ENCODE measurements at regions not wholly inside any gene's neighbourhood (a gene's known extent, or its start where the extent isn't known, plus 50 kb on each side); places are given as distances from the start of the nearest gene placed in this dataset.

GRCh38 chr11:113603277-113604059, 102.6 kb downstream of the TMPRSS5 start:
- intact Hi-C loops (cut with DNase I; ENCODE audit: low total_unique reads), result no loop called here
- WGBS, 2 donors, result 50 to 56% methylated on average over 5 of the region's 5 CpGs
- Histone ChIP-seq H3K27ac (no peak overlapping the region), H3K27me3 (no peaks in the 10 kb centered on the region), H3K36me3 (ENCODE audit: low read depth, missing control alignments) (no peaks in the 10 kb centered on the region), H3K4me3 (no peak overlapping the region), H3K9me3 (no peaks in the 10 kb centered on the region), H3K4me1 (no peaks in the 10 kb centered on the region)
- no peak for TF ChIP-seq POLR2A (IDR thresholded peaks at IDR 0.05)
- TF ChIP-seq, protein P1, sequence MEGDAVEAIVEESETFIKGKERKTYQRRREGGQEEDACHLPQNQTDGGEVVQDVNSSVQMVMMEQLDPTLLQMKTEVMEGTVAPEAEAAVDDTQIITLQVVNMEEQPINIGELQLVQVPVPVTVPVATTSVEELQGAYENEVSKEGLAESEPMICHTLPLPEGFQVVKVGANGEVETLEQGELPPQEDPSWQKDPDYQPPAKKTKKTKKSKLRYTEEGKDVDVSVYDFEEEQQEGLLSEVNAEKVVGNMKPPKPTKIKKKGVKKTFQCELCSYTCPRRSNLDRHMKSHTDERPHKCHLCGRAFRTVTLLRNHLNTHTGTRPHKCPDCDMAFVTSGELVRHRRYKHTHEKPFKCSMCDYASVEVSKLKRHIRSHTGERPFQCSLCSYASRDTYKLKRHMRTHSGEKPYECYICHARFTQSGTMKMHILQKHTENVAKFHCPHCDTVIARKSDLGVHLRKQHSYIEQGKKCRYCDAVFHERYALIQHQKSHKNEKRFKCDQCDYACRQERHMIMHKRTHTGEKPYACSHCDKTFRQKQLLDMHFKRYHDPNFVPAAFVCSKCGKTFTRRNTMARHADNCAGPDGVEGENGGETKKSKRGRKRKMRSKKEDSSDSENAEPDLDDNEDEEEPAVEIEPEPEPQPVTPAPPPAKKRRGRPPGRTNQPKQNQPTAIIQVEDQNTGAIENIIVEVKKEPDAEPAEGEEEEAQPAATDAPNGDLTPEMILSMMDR (IDR thresholded peaks at IDR 0.05), result no peak
- no peak for DNase-seq

GRCh38 chr11:113602483-113602882, 103.6 kb downstream of the TMPRSS5 start:
- intact Hi-C loops (cut with DNase I; ENCODE audit: low total_unique reads), result no loop called here
- no peaks in the 10 kb centered on the region for H3K4me1 ChIP-seq
- no peaks in the 10 kb centered on the region for H3K9me3 ChIP-seq
- H3K4me3 ChIP-seq, result no peak overlapping the region
- no peaks in the 10 kb centered on the region for H3K36me3 ChIP-seq (ENCODE audit: low read depth, missing control alignments)
- no peaks in the 10 kb centered on the region for H3K27me3 ChIP-seq
- 84 to 86% methylated on average over 2 of the region's 2 CpGs for WGBS, 2 donors
- H3K27ac ChIP-seq, result no peak overlapping the region
- no peak for TF ChIP-seq POLR2A (IDR thresholded peaks at IDR 0.05)
- TF ChIP-seq, protein P1 (IDR thresholded peaks at IDR 0.05), result no peak
- no peak for DNase-seq

DNA sequence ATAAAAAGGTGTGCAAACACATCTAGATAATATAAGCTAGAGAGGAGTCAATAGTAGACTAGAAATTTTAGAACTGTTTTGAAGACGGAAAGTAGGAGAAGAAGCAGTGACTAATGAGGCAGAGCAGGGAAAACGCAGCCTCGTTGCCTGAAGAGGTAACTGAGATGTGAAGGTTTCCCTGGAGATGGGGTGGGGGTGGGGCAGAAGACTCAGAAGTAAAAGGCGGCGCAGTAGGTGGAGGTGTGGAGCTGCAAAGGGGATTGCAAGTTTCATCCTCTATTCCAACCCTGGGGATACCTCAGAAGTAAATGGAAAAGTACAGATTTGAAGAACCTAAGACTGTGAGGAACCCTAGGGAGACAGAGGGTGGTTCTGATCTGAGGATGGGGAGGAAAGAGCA, 109.5 kb downstream of the TMPRSS5 start:
- Histone ChIP-seq H3K4me1 (no peaks in the 10 kb centered on the region), H3K9me3 (no peaks in the 10 kb centered on the region), H3K27ac (no peak overlapping the region), H3K27me3 (no peaks in the 10 kb centered on the region), H3K4me3 (no peak overlapping the region), H3K36me3 (ENCODE audit: low read depth, missing control alignments) (no peaks in the 10 kb centered on the region)
- TF ChIP-seq, protein P1 (IDR thresholded peaks at IDR 0.05), result no peak
- TF ChIP-seq POLR2A (IDR thresholded peaks at IDR 0.05), result no peak
- no peak for DNase-seq
- 52 to 63% methylated on average over 5 of the region's 5 CpGs for WGBS, 2 donors
- intact Hi-C loops (cut with DNase I; ENCODE audit: low total_unique reads), result no loop called here

DNA sequence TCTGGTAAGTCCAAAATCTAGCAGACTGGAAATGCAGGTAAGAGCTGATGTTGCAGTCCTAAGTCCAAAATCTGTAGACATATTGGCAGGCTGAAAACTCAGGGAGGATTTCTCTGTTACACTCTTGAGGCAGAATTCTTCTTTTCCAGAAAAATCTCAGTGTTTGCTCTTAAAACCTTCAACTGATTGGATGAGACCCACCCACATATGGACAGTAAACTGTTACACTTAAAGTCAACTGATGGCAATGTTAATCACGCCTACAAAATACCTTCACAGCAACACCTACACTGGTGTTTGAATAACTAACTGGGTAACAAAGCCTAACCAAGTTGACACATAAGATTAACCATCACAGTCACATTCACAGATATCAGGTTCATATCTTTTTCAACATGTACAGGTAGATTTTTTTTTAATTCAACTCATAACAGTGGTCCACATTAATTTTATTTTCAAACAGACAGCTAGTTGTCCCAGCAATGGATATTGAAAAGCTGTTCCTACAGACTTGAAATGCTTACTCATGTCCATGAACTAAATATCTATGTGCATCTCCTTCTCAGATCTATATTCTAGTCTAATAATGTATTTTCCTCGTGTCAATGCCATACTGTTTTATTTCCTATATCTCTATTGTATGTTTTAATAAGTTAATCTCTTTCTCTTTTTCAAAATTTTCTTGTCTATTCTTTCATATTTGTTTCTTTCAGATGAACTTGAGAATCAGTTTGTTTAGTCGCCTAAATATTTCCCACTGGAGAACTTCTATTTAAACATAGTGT, 110.1 kb downstream of the TMPRSS5 start:
- TF ChIP-seq POLR2A (IDR thresholded peaks at IDR 0.05), result no peak
- TF ChIP-seq, protein P1 (IDR thresholded peaks at IDR 0.05), result no peak
- H3K4me3 ChIP-seq, result no peak overlapping the region
- H3K27me3 ChIP-seq, result no peaks in the 10 kb centered on the region
- H3K36me3 ChIP-seq (ENCODE audit: low read depth, missing control alignments), result no peaks in the 10 kb centered on the region
- H3K9me3 ChIP-seq, result no peaks in the 10 kb centered on the region
- DNase-seq, result no peak
- H3K4me1 ChIP-seq, result no peaks in the 10 kb centered on the region
- H3K27ac ChIP-seq, result no peak overlapping the region
- WGBS, 2 donors, result 77 to 84% methylated on average over 3 of the region's 3 CpGs
- intact Hi-C loops (cut with DNase I; ENCODE audit: low total_unique reads), result no loop called here
